ENCODE measurements at regions not wholly inside any gene's neighbourhood (a gene's known extent, or its start where the extent isn't known, plus 50 kb on each side); places are given as distances from the start of the nearest gene placed in this dataset.

DNA sequence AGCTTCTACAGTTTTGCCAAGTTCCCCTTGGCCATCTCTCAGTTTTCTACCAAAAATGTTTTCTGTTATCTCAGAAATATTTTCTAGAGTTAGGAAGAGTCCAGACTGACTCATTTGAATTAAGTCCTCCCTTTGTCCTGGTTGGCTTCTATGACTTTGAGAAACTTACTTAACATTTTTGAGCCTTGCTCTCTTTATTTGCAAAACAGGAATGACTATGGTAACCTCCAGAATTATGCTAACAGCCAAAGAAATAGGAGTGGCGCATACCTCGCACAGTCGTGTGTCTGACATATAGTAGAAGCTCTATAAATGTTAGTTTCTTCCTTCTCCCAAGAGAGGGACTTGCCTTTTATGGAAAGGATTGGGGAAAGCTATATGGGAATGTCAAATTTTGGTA lies 841.1 kb downstream of the TSN start:
- CTCF ChIA-PET: no interaction called here
- Mint-ChIP-seq H3K27me3 (no peaks in the 10 kb centered on the region), H3K9me3 (peaks cover 17% of the 10 kb centered on the region), H3K27ac (no peak overlapping the region), H3K4me1 (no peaks in the 10 kb centered on the region), H3K4me3 (no peak overlapping the region), H3K36me3 (no peaks in the 10 kb centered on the region)
- no peak for DNase-seq

DNA sequence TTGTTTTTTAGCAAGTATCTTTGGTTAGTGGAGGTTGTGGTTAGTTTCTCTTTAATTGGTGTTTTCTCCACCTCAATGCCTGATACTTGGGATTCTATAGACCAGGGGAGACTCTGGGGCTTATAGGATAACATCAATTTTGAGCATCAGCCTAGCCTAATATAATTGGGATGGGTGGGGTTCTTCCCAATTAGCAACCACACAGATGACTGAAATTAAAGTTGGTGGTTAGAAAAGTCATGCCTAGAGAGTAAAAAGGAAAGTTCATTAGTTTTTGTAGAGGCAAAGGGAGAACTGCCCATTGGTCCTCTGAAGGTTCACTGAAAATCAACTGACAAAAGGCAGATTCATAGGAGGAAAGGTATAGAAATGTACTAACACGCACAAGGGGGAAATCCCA lies 843.3 kb downstream of the TSN start:
- DNase-seq: no peak
- Mint-ChIP-seq H3K27me3 (no peaks in the 10 kb centered on the region), H3K4me1 (no peaks in the 10 kb centered on the region), H3K4me3 (no peak overlapping the region), H3K9me3 (peaks cover 6% of the 10 kb centered on the region), H3K27ac (no peak overlapping the region), H3K36me3 (no peaks in the 10 kb centered on the region)
- CTCF ChIA-PET: no interaction called here

DNA sequence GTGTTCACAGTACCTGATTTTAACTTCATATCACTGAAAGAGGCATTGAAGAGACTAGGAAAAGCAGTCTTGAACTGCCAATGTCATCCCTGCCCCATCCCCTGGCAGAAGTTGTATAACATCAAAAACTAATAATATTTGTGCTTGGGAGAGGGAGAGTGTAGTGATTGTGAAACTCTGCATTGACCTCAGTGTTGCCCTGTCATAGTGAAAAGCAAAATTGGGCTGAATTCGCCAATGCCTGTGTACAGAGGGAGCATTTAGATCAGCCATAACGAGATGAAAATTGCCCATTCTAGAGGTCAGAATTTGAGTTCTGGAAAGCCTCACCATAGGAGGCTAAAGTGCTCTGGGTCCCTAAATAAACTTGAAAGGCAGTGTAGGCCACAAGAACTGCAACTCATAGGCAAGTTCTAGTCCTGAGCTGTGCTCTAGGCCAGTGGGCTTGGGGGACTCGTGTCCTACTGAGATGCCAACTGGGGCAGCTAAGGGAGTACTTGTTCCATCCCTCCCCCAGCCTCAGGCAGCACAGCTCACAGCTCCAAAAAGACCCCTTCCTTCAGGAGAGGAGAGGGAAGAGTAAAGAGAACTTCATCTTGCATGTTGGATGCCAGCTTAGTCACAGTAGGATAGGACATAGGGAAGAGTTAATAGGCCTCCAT lies 855.6 kb downstream of the TSN start:
- no peak overlapping the region for H3K27ac Mint-ChIP-seq
- no peaks in the 10 kb centered on the region for H3K4me1 Mint-ChIP-seq
- H3K27me3 Mint-ChIP-seq: no peaks in the 10 kb centered on the region
- no peak for DNase-seq
- no peak overlapping the region for H3K4me3 Mint-ChIP-seq
- CTCF ChIA-PET: no interaction called here
- peaks cover 7% of the 10 kb centered on the region for H3K9me3 Mint-ChIP-seq
- no peaks in the 10 kb centered on the region for H3K36me3 Mint-ChIP-seq

DNA sequence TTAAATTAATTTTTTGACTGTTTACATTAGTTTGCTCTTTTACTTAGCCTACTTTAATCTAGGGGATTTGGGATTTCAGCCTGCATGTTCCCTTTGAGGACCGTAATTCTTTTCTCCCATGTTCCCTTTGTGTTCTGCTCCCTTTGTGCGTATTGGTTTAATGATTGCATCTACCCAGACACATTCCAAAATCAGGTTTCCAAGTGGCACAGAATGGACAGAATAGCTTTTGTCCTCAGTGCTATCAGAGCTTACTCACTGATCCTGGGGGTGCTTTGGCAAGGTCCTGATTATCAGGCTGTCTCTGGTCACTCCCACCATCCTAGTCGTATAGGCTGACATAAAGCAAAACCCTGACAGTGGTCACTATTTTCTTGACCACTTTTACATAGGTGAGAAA lies 867.5 kb downstream of the TSN start:
- Mint-ChIP-seq H3K4me3 (no peak overlapping the region), H3K9me3 (peaks cover 8% of the 10 kb centered on the region), H3K36me3 (no peaks in the 10 kb centered on the region), H3K4me1 (no peaks in the 10 kb centered on the region), H3K27ac (no peak overlapping the region), H3K27me3 (no peaks in the 10 kb centered on the region)
- CTCF ChIA-PET: no interaction called here
- no peak for DNase-seq

GRCh38 chr2:122627388-122627787 lies 871.9 kb downstream of the TSN start:
- CTCF ChIA-PET: no interaction called here
- H3K36me3 Mint-ChIP-seq: no peaks in the 10 kb centered on the region
- H3K27me3 Mint-ChIP-seq: no peaks in the 10 kb centered on the region
- H3K27ac Mint-ChIP-seq: no peak overlapping the region
- no peak overlapping the region for H3K4me3 Mint-ChIP-seq
- no peak for DNase-seq
- H3K4me1 Mint-ChIP-seq: no peaks in the 10 kb centered on the region
- peaks cover 10% of the 10 kb centered on the region for H3K9me3 Mint-ChIP-seq

GRCh38 chr2:122634256-122634655 lies 878.8 kb downstream of the TSN start:
- no peak for DNase-seq
- Mint-ChIP-seq H3K27ac (no peak overlapping the region), H3K9me3 (peaks cover 9% of the 10 kb centered on the region), H3K4me1 (no peaks in the 10 kb centered on the region), H3K27me3 (no peaks in the 10 kb centered on the region), H3K36me3 (no peaks in the 10 kb centered on the region), H3K4me3 (no peak overlapping the region)
- CTCF ChIA-PET: interaction anchor here (1.0 kb wide), 1 partner anchor 17 kb away, joined by 3 read pairs; no protein-coding TSS in a partner anchor

GRCh38 chr2:122634920-122635319 lies 879.5 kb downstream of the TSN start:
- no peaks in the 10 kb centered on the region for H3K36me3 Mint-ChIP-seq
- CTCF ChIA-PET: no interaction called here
- no peak for DNase-seq

DNA sequence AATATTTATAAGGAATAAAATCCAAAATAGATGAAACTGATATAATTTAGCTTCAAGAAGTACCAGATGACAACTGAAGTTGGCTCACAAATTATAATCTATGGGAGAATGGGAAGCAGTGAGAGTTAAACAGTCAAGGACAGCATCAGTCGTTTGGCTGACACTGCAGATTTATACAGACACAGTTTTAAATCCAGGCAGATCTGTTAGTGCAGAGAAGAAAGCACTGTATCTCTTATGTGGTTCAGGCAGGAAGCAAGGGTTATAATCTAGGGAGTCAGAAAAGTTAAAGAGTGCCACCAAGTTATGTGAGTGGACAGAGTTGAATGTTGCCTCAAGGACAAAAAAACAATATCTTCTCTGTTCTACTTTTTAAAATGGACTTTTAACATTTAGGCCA lies 880.2 kb downstream of the TSN start:
- Mint-ChIP-seq H3K4me3 (no peak overlapping the region), H3K27me3 (no peaks in the 10 kb centered on the region), H3K36me3 (no peaks in the 10 kb centered on the region), H3K4me1 (no peaks in the 10 kb centered on the region), H3K9me3 (peaks cover 7% of the 10 kb centered on the region), H3K27ac (no peak overlapping the region)
- no peak for DNase-seq
- CTCF ChIA-PET: no interaction called here

More at GRCh38 chr2:122634920-122635319, 879.5 kb downstream of the TSN start:
- Mint-ChIP-seq H3K27ac (no peak overlapping the region), H3K4me3 (no peak overlapping the region), H3K27me3 (no peaks in the 10 kb centered on the region), H3K9me3 (peaks cover 7% of the 10 kb centered on the region), H3K4me1 (no peaks in the 10 kb centered on the region)

- Mint-ChIP-seq H3K27ac (no peak overlapping the region), H3K4me3 (no peak overlapping the region), H3K4me1 (no peaks in the 10 kb centered on the region), H3K36me3 (no peaks in the 10 kb centered on the region), H3K9me3 (peaks cover 11% of the 10 kb centered on the region), H3K27me3 (no peaks in the 10 kb centered on the region)
- DNase-seq: no peak
- CTCF ChIA-PET: no interaction called here
These were observed 880.6 kb downstream of the TSN start for GRCh38 chr2:122636097-122636496.

DNA sequence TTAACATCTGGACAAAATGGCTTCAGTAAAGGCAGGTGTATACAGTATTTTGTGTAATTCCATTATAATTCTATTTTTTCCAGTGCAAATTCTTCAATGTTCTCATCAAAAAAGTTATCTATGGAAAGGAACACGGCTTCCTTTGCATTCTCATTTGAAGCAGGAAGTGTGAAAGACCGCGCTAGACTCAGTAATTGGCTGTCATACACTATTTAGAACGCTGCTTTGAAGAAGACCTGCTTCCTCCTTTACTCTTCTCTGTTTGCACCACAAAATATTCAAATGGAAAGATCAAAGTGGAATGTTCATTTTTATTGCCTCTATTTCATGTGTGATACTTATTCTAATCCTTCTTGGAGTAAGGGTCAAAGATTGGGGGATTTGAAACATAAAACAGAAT lies 883.7 kb downstream of the TSN start:
- peaks cover 14% of the 10 kb centered on the region for H3K9me3 Mint-ChIP-seq
- no peaks in the 10 kb centered on the region for H3K36me3 Mint-ChIP-seq
- H3K4me1 Mint-ChIP-seq: no peaks in the 10 kb centered on the region
- no peak for DNase-seq
- no peaks in the 10 kb centered on the region for H3K27me3 Mint-ChIP-seq
- no peak overlapping the region for H3K27ac Mint-ChIP-seq
- CTCF ChIA-PET: no interaction called here
- no peak overlapping the region for H3K4me3 Mint-ChIP-seq

DNA sequence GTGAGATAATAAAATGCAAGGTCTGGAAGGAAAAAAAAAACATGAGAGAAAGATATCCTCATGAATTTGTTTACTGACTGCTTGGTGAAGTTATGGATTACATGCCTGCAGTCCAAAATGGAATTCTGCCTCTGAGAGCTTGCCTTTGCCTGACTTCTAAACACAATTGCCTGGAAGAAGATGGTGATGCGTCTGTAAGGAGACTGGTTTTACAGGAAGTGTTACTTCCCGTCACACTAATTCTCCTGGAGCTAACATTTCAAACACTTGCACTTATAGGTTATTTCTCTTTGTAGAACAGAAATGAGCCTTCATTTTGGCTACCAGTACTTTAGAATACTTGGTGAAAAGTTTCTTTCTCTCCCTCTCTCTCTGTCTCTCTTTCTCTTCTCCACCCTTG lies 884.3 kb downstream of the TSN start:
- H3K27ac Mint-ChIP-seq: no peak overlapping the region
- no peaks in the 10 kb centered on the region for H3K4me1 Mint-ChIP-seq

DNA sequence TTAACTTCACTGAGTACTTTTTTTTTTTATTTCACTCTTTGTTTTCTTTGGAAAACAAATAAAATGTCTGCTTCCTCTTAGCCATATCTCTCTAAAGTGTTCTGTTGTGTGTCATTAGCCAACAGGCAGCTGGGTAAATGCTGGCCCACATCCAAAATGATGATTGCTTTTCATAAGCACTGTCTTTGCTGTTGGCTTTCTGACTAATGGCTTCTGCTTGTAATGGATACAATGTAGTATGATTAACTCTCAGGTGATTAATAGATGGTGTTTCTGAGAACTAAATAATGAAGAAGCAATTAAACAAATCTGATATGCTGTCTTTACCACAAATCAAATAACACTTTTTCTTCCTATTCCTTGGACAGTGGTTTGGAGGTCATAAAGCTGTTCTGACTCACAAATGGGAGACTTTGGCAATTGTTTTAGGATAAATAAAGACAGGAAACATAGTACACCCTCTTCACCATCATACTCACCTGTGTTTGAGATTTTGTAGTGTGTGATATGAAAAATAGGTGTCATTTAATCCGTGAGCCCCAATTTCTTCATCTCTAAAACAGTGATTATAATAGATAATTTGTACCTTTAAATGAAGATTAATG lies 888.4 kb downstream of the TSN start:
- DNase-seq: no peak
- Mint-ChIP-seq H3K9me3 (peaks cover 12% of the 10 kb centered on the region), H3K27me3 (no peaks in the 10 kb centered on the region), H3K4me1 (no peaks in the 10 kb centered on the region), H3K27ac (no peak overlapping the region), H3K4me3 (no peak overlapping the region), H3K36me3 (no peaks in the 10 kb centered on the region)
- CTCF ChIA-PET: no interaction called here

More for the DNA sequence above, 884.3 kb downstream of the TSN start:
- Mint-ChIP-seq H3K36me3 (no peaks in the 10 kb centered on the region), H3K9me3 (peaks cover 14% of the 10 kb centered on the region), H3K4me3 (no peak overlapping the region), H3K27me3 (no peaks in the 10 kb centered on the region)
- DNase-seq: no peak
- CTCF ChIA-PET: no interaction called here

- CTCF ChIA-PET: interaction anchor here (0.8 kb wide), 1 partner anchor 18 kb away, joined by 3 read pairs; no protein-coding TSS in a partner anchor
- H3K9me3 Mint-ChIP-seq: peaks cover 1% of the 10 kb centered on the region
- no peak overlapping the region for H3K4me3 Mint-ChIP-seq
- no peak overlapping the region for H3K27ac Mint-ChIP-seq
- H3K36me3 Mint-ChIP-seq: no peaks in the 10 kb centered on the region
- H3K4me1 Mint-ChIP-seq: no peaks in the 10 kb centered on the region
- no peaks in the 10 kb centered on the region for H3K27me3 Mint-ChIP-seq
- DNase-seq: no peak
These were observed 895.8 kb downstream of the TSN start for GRCh38 chr2:122651236-122651635.

GRCh38 chr2:122651780-122652179 lies 896.3 kb downstream of the TSN start:
- H3K27ac Mint-ChIP-seq: no peak overlapping the region
- H3K4me1 Mint-ChIP-seq: no peaks in the 10 kb centered on the region
- H3K27me3 Mint-ChIP-seq: no peaks in the 10 kb centered on the region
- no peak for DNase-seq
- CTCF ChIA-PET: no interaction called here
- H3K36me3 Mint-ChIP-seq: no peaks in the 10 kb centered on the region
- peaks cover 1% of the 10 kb centered on the region for H3K9me3 Mint-ChIP-seq
- H3K4me3 Mint-ChIP-seq: no peak overlapping the region

GRCh38 chr2:122652670-122653069 lies 897.2 kb downstream of the TSN start:
- Mint-ChIP-seq H3K27me3 (no peaks in the 10 kb centered on the region), H3K9me3 (no peaks in the 10 kb centered on the region), H3K27ac (no peak overlapping the region), H3K4me1 (no peaks in the 10 kb centered on the region), H3K36me3 (no peaks in the 10 kb centered on the region), H3K4me3 (no peak overlapping the region)
- DNase-seq: no peak
- CTCF ChIA-PET: no interaction called here

All from activated naive CD4-positive, alpha-beta T cell treated with anti-CD3 and anti-CD28 coated beads, Interleukin-2, amount 10 ng/mL, durations not matched to agents 7 days and 5 days (primary cell).